ENCODE measurements at regions not wholly inside any gene's neighbourhood (a gene's known extent, or its start where the extent isn't known, plus 50 kb on each side); places are given as distances from the start of the nearest gene placed in this dataset.

GRCh38 chr2:234701421-234701820 is 204.5 kb upstream of the ARL4C start:
- TF ChIP-seq CTCF (optimal IDR thresholded peaks at IDR 0.05 in 1 of 3, IDR thresholded peaks at IDR 0.05 in 1 of 3, conservative IDR thresholded peaks at IDR 0.05 in 1 of 3; ENCODE audit: extremely low read depth in 1 of 3, insufficient read depth in 2 of 3, low read length in 3 of 3) (no peak), EZH2 (IDR thresholded peaks at IDR 0.05; ENCODE audit: low read length) (no peak)

Measured in keratinocyte (primary cell).